ENCODE measurements at regions not wholly inside any gene's neighbourhood (a gene's known extent, or its start where the extent isn't known, plus 50 kb on each side); places are given as distances from the start of the nearest gene placed in this dataset.
"Not testable (repeated sequence)": the region's sequence is repeated elsewhere in the genome, so short reads cannot be mapped to it uniquely, and the experiment has no call there.

DNA sequence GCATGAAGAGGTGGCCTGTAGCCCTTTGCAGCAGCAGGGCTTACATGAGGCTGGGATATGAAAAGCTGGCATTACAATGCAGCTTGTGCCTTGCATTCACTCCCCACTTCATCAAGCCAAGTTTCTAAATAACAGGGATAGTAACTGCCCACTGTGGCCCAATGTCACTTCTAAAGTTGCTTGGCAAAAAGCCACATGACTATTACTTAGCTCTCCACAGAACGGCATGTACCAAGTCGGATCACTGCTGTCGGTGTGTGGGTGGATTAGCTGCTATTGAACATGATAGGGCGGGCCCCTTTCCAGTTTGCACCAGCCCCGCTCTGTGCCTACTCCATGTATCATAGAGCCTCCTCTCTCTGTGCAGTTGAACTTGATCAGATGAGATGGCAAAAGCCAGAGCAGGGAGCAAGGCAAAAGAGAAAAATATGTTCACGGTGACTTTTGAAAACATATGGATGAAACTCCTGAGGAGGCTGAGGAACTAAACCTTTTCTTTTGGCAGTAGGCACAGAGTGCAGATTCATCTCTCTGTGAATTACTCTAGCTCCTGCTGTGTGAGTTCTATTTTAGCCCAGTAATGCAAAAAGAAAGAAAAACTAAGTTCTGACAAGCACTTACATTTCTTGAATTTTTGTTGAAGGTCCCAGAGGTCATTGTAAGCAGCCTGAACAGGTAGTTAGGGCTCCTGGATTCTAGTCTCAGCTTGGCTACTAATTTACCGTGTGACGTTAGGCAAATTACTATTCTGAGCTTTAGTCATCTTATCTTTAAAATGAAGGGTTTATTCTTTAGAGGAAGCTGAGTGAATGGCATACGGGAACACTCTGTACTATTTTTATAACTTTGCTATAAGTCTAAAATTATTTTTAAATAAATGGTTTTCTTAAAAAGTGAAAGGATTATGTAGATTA lies 125.6 kb upstream of the NBPF9 start:
- peak; percentile 91 for ATAC-seq

DNA sequence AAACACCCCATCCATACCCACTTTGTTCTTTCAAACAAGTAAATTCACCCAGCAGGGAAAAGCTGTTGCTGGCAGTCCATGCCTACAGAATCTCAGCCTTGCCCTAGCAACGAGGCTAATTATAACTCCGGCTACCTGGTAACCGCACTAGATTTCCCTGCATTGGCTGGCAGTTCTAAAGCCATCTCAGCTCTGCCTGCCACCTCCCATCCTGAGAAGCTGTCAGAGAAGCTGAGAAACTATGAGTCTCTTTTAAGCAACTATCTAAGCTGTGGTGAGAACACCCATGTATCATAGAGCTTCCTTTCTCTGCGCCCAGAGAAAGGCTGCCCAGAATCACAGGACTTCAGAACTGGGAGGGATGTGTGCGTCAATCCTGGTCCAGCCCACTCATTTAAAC lies 126.5 kb upstream of the NBPF9 start:
- ATAC-seq = peak; percentile 64

DNA sequence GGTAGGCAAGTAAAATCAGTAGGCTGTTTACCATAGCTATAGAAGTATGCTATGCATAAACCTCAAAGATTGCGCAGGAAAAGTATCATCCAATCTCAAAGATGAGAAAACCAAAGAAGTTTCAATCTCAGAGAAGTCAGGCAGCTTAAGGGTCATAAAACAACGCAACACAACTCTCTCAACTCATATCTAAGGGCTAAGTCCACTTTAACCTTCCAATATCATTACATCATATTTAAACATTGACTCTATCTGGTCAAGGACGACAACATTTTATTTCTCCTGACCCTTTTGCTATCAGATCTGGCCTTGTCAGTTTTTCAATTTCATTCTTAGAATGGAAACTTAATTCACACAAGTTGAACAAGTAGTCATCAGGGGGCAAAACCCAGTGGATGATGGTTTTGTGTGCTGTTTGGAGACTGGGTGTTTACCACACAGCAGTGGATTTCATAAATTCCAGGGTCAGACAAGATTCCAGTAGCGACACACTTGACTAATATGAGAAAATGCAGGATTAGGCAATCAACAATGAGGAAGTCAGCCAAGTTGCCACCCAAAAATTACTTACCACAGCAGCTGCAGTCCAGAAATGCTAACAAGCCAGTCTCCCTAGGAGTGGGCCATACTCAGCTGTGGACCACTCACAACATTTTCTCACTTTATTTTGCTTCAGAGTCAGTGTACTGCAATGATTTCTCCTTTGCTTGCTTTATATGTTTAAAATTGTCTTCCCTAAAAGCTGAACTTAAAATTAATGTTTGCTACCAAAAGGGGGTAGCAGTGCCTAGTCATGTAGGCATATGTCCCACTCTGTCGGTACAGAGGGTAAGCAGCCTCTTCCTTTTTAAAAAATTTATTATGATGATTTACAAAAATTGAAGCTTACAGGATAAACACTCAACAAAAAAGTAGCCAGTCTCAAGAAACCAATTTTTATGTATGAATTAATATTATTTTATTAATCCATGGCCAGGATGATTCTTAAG lies 131.9 kb upstream of the NBPF9 start:
- peak; percentile 75 for ATAC-seq

DNA sequence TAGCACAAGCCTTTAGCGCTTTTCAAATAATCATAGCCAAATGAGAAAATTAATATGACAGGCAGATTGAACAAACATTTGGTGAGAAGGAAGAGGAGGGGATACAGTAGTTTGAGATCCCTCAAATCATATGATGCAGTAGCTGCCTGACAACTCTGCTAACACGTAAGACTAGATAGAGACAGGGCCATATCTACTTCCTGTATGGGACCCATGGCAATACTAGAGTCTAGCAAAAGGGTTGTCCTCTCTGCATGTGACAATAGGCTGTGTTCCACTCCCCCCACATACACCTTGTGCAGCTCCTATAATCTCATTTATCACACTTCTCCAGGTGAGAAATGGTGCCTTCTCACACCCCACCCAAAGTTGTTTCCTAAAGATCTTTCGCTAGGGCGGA lies 134.2 kb upstream of the NBPF9 start:
- ATAC-seq = not testable (repeated sequence)

DNA sequence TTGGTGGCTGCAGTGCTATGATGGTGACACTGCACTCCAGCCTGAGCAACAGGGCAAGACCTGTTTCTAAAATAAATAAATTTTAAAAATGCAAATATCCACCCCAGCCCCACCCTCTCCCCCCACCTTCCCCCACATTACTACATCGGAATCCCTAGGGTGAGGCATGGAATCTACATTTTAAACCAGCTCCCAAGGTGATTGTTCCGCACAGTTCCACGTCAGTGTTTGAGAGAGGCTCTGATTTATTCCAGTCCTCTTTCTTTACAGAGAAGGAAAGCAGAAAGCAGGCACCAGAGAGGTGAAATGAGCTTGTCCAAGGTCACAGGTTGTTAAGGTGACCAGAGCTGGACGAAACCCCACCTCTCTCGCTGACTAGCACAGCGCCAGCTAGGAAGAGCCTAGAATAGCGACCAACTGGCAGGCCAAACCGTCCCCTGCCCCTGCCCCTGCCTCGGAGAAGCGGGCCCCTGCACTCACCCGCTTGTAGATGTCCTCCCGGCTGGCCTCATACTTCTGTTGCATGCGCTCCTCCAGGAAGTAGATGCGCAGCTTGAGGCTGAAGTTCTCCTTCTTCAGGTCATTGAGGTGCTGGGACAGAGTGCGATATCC lies 136.7 kb upstream of the NBPF9 start:
- not testable (repeated sequence) for ATAC-seq

DNA sequence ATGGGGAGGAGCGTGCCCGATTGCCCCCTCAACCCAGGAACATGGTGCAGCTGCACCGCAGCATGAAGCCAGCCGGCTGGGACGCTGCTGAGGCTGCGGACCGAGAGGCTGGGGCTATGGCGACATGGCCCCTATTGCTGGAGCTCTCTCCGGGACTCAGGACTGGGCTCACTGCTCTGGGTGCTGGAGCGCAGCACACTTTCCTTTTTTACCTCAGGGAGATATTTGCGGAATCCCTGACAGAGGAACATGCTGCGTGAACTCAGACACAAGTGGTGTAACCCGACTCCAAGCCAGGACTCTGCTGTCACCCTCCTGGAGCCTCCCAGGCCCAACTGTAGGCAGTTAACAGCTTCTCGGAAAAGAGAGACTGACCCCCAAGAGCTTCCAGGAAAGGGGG lies 137.2 kb upstream of the NBPF9 start:
- not testable (repeated sequence) for ATAC-seq

DNA sequence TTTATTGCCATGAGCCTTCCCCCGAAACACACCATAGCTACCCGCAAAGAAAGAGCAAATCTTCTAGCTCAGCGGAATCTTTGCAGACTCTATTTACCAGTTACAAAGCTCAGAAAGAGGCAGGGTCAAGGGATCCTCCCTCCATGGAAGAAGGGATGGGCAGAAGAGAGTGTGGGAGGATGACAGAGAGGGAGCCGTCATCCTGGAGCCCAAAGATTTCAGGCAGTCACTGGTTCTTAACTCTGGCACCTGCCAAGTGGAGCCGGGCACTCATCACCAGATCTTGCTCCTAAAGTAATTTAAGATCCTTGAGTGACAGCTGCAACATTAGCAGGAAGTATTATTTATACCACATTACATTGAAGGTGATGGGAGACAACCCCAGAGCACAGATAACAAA lies 137.9 kb upstream of the NBPF9 start:
- ATAC-seq = not testable (repeated sequence)

DNA sequence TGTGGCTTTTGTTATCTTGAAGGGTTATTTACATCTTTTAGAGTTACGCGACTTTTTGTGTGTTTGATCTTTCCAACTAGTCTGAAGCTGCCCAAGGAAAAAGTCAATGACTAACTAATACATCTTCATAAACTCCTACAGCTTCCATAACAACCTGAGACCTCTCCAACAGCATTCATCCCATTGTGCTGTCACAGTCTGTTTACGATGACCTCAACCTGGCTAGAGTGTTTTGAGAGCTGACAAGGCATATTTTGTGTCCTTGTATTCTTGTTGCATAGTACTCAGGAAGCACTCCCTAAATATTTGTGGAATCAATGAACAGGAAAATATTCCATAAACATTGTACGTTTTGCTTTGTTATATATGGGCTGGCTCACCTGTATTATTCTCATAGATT lies 140.2 kb upstream of the NBPF9 start:
- not testable (repeated sequence) for ATAC-seq

DNA sequence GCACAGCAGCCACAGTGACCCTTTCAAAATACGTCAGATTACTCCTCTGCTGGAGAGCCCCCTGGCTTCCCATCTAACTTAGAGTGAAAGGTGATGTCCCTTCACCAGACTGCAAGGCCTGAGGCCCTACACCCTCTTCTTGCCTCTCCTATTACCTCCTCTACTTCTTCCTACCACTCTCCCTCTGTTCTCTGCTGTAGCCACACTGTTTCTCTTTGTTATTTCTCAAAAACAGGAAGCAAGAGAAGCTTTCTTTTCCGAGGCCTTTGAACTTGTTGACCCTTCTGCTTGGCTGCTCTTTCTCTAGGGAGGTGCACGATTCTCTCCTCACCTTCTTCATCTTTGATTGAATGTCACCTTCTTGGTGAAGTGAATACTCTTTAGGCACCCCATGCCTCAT lies 141.3 kb upstream of the NBPF9 start:
- ATAC-seq = not testable (repeated sequence)

DNA sequence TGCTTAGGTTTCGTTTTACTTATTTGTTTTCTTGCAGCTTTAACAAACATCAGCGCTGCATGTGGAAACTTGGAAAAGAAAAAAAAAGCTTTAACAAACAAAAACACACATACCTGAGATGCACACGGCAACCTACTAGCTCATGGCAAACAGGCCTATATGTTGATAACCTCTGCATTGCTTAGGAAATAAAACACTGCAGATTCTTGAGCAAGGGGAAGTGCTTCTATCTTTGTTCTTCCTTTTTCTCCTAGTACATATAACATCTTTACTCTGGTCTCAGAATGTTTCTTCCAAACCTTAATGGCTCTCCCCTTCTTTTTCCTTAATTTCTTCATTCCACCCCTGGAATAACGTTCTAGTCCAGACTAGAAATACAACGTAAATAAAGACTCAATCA lies 142.9 kb upstream of the NBPF9 start:
- not testable (repeated sequence) for ATAC-seq

DNA sequence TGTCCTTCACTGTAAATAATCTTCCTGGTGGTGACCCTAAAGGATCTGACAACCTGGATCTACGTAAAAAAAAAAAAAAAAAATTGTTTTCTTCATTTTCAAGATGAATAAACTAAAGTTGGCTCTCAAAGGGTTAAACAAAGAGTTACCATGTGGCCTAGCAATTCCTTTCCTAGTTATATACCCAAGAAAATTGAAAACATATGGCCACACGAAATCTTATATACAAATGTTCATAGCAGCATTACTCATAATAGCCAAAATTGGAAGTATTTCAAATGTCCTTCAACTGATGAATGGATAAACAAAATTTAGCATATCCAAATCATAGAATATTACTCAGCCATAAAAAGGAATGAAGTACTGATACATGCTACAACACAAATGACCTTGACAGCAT lies 145.3 kb upstream of the NBPF9 start:
- ATAC-seq = peak; percentile 78

DNA sequence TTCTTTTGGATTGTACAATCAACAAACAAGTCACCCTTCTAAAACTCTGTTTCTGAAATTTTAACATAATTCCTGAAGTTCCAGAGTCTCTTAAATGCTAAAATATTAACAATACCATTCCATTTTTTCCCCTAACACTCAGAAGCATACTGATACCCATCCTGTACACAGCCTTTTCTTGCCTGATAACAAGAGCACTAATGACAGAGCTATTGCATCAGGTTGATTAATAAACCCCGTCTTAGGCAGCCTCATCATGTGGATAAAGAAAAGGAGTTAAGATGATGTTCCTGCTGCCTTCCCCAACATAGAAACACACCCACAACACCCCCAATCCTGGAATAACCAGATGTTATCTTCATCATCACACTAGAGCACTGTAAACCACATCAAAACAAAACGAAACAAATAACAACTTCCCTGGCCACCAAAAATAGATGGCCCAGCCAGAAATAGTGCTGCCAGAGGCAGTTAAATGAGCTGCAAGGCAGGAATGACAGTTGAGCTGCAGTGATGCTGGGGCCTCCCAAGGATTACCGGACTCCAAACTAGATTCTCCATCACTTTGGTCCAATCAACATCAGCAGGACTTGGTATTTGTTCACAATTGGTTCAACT lies 146.6 kb upstream of the NBPF9 start:
- ATAC-seq = not testable (repeated sequence)

DNA sequence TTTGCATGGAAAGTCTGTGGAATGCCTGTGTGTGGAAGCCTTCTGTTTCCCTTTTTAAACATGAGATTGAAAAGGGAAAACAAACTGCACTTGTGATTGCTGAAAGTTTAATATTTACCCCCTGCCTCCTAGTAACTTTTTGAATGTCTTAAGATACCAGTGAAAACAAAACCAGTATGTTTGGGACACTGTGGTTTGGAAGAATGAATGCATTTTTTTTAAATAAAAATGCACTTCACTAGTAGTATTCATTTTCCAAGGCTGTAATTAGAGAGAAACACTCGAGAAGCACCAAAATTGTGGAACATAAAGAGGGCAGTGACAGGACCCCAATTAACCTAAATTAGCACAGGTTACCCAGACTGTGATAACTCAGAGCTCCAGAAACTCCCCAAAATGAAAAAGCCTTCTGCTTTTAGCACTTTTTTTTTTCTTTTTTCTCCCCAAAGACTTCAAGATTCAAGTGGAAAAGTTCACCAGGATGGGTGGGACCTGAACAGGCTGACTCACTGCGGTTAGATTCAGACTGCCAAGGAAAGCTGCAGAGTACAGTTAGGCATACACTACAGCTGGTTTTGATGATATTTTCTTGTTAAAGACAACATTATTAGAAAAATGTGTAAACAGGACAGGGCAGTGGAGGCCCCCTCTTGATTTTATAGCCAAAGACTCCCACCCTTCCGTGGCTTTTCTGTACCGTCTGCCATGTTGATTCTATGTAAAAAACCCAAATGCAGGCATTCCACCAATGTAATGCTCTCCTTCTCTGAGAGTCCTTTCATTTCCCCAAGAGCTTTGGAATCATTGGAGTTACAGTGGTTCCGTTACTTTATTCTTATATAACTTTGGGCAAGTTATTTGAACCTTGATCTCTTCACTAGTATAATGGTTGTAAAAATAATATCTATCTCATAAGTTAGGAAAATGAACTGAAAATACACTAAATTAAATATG lies 151.8 kb upstream of the NBPF9 start:
- peak; percentile 97 for ATAC-seq

DNA sequence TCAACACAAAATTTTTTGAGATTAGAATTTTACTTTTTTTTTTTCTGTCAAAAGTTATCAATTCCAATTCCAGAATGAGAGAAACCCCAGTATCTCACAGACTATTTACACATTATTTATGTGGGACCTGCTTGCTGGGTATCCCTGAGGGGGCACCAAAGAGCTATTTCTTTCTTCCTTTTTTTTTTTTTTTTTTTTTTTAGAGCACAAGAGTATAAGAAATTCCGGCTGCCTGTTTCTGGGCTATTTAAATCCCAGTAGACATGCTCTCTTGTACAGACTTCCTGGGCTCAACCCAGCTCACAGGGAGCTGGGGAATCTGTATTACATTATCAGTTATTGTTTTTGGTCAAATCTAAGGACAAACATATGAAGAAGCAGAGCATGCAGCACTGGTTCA lies 156.9 kb upstream of the NBPF9 start:
- ATAC-seq = peak; percentile 80

DNA sequence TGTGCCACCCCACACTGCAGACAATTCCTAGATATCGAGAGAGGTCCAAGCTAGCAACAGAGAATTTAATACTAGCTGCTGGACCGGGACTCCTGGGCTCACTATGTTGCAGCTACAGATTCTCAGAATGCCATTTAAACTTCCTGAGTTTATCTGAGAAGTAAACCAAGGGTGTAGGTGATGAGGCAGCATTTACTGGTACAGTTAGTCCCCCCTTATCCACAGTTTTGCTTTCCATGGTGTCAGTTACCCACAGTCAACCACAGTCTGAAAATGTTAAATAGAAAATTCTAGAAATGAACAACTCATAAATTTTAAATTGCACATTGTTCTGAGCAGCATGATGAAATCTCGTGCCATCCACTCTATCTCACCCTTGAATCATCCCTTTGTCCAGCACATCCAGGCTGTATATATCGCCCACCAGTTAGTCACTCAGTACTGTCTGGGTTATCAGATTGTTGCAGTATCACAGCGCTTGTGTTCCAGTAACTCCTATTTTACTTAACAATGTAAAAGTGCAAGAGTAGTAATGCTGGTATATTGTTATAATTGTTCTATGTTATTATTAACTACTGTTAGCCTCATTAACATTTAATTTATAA lies 157.5 kb upstream of the NBPF9 start:
- peak; percentile 50 for ATAC-seq

DNA sequence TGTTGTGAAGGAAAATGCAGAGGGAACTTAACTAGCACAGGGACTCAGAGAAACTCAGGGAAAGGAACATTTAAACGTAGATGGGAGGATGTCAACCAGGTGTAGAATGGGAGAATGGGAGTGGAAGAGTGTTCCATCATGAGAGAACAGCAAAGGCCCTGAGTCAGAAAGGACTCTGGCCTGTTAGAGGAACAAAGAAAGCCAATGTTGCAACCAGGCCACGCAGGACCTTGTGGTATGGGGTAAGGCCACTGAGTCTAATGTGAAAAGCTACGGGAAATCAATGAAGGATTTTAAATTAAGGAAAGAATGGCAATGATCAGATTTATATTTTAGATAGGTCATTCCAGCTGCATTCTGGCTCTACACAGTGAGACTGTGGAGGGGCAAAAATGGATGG lies 163.9 kb upstream of the NBPF9 start:
- not testable (repeated sequence) for ATAC-seq

DNA sequence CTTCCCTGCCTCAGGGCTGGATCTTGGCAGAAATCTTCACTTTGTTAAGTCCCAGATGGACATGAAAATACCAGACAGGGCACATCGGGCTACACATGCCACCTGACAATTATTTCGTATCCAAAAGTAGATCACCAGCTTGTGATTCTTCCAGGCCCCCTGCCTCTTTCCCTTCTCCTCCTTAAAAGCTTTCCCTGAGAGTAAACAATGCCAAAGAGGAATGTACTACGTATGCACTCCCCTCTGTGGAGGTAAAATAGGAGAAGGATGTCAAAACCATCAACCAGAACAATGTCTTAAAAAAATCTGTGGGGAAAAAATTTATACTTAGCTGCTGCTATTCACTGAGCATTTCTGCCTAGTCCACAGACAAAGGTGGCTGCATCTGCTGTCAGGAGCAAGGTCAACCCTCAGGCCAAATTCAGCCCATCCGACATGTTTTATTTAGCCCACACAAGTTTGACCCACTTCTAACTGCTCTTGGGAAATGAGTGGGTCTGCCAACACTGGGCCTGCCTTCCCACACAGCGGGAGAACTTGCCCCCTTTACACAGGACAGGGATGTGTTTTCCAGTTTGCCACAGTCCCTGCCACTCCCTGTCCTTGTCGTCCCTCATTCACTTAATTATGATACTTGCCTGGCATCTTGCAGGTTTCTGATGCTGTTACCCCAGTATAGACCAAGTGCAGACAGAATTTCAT lies 165.8 kb upstream of the NBPF9 start:
- ATAC-seq = not testable (repeated sequence)

DNA sequence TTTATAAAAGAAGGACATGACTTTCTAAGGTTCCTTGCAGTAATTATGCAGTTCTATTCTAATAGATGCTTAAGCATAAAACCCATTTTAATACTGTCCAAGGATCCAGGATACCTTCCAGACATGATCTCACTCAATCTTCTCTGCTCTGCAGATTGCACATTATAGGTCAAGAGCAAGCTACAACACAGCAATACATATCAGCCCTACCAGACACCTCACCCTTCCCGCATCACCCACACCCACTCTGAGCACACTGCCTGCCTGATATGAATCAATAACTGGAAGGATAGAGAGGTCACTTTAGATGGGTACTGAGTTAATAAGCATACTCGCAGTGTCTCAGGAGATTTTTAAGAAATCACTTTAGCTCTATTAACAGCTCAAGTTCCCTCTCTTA lies 166.5 kb upstream of the NBPF9 start:
- ATAC-seq = peak; percentile 21; the same call in 1 of the 3 replicates

DNA sequence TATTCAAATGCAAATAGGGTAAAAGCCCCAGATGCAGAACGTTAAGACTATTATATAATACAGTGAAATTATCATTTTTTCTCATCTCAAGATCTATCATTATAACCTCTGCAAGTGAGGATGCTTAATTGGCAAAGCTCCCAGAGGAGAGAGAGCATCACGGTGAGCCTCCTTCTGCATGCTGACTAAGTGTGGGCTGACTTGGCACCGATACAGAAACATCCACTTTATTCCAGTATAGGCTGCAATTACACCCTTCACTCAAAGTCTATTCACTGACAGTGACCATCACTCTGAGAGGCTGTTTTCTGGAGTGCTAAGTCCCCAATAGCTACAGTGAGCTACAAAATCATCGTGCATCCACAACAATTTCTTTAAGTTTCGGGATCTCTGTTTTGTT lies 171.1 kb upstream of the NBPF9 start:
- ATAC-seq = peak; percentile 76

DNA sequence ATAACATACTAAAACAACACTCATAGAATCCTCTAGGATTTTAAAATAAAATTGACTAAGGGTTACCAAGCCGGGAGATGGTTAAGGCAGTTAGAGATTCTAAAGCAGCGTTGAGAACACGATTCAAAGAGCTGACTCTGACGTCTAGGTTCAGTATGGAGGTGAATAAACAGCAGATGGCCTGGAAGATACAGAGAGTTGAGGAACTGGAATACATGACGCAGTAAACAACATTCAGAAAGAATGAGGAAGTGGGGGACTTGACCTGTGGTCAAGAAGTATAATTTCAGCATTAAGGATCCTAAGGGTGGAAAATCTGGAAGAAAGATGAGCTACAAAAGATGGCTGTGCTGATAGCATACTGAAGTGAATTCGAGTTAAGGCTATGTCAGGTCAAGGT lies 172.5 kb upstream of the NBPF9 start:
- not testable (repeated sequence) for ATAC-seq

All from SK-N-SH treated with all-trans-retinoic acid at 6 μM for 48 hours (cell line).